ENCODE measurements at regions not wholly inside any gene's neighbourhood (a gene's known extent, or its start where the extent isn't known, plus 50 kb on each side); places are given as distances from the start of the nearest gene placed in this dataset.

- Histone ChIP-seq H4K5ac (ENCODE audit: insufficient read length, low read depth, low read length) (no peak overlapping the region), H4K20me1 (ENCODE audit: control insufficient read depth, insufficient read depth, insufficient read length) (no peaks in the 10 kb centered on the region), H2BK12ac (ENCODE audit: insufficient read length, low read depth, low read length) (no peak overlapping the region), H2BK20ac (ENCODE audit: low read depth, low read length, poor library complexity, severe bottlenecking) (no peak overlapping the region), H3K23me2 (ENCODE audit: insufficient read length, low read depth, low read length, poor library complexity, severe bottlenecking) (no peaks in the 10 kb centered on the region), H3K79me1 (ENCODE audit: insufficient read depth, low read depth, low read length, poor library complexity, severe bottlenecking) (no peaks in the 10 kb centered on the region), H2BK5ac (ENCODE audit: insufficient read length, low read length) (no peak overlapping the region), H3K4ac (ENCODE audit: low read depth, low read length) (no peak overlapping the region), H2AFZ (ENCODE audit: low read length) (no peak overlapping the region), H3K56ac (ENCODE audit: insufficient read length, low read depth, low read length) (no peak overlapping the region), H3T11ph (ENCODE audit: low read length) (no peak overlapping the region), H2BK120ac (ENCODE audit: low read depth, low read length, poor library complexity, severe bottlenecking) (no peak overlapping the region), H4K8ac (replicated peaks; ENCODE audit: insufficient read length, low read depth, low read length) (no peak overlapping the region), H3K14ac (ENCODE audit: insufficient read depth, low read length) (no peak overlapping the region), H2BK15ac (ENCODE audit: low read depth, low read length) (no peak overlapping the region), H2AK5ac (ENCODE audit: insufficient read length, low read length) (no peak overlapping the region), H3K4me1 (ENCODE audit: insufficient read depth, low read length) (no peaks in the 10 kb centered on the region), H3K23ac (ENCODE audit: insufficient read length, low read depth, low read length) (no peak overlapping the region), H3K27me3 (ENCODE audit: insufficient read depth, low read length) (no peaks in the 10 kb centered on the region), H3K18ac (ENCODE audit: insufficient read length, low read depth, low read length) (no peak overlapping the region), H3K27ac (ENCODE audit: insufficient read length, low read depth, low read length) (no peak overlapping the region), H4K91ac (ENCODE audit: insufficient read length, low read depth, low read length) (no peak overlapping the region), H3K9me3 (ENCODE audit: control insufficient read depth, low read depth, low read length) (no peaks in the 10 kb centered on the region), H3K4me2 (ENCODE audit: insufficient read depth, insufficient read length, low read length) (no peak overlapping the region), H3K79me2 (ENCODE audit: insufficient read depth, low read length) (no peaks in the 10 kb centered on the region), H3K9ac (ENCODE audit: extremely low read depth, insufficient read length, low read length) (no peak overlapping the region)
- WGBS (ENCODE audit: extremely low coverage, insufficient read length, low lambda C conversion rate): no CpG with 5 or more reads among the region's 2 CpGs
- no peak overlapping the region for H3K27ac Mint-ChIP-seq
- no peaks in the 10 kb centered on the region for H3K36me3 Mint-ChIP-seq (ENCODE audit: insufficient read depth in 1 of 3, low read depth in 3 of 3)
- DNase-seq: no peak
- no peak overlapping the region for H3K4me3 Mint-ChIP-seq
- TF ChIP-seq CTCF (conservative IDR thresholded peaks at IDR 0.05): no peak
- H3K4me1 Mint-ChIP-seq: peaks cover 0 to under 1% of the 10 kb centered on the region in 2 experiments; a peak in 1 of 4 replicates
- no peaks in the 10 kb centered on the region; the same call in 1 of the 2 replicates for H3K27me3 Mint-ChIP-seq (ENCODE audit: low read depth)
- H3K9me3 Mint-ChIP-seq: no peaks in the 10 kb centered on the region
Measured at GRCh38 chr2:226605642-226606041, 194.0 kb downstream of the IRS1 start.

Data from H9 (cell line).